ENCODE measurements at regions not wholly inside any gene's neighbourhood (a gene's known extent, or its start where the extent isn't known, plus 50 kb on each side); places are given as distances from the start of the nearest gene placed in this dataset.

- no peak for TF ChIP-seq CTCF (IDR thresholded peaks at IDR 0.05; ENCODE audit: low read depth, low read length)
- no peaks in the 10 kb centered on the region for H3K36me3 ChIP-seq
- peaks cover 4% of the 10 kb centered on the region for H3K27me3 ChIP-seq
- H3K4me1 ChIP-seq (ENCODE audit: low read depth): peaks cover 11% of the 10 kb centered on the region
- no peak overlapping the region for H3K4me3 ChIP-seq
- no peaks in the 10 kb centered on the region for H3K9me3 ChIP-seq (ENCODE audit: low read depth)
- H3K27ac ChIP-seq: no peak overlapping the region
- DNase-seq (ENCODE audit: low read depth in 1 of 2, low spot score in 1 of 2): no peak
These were observed 543.1 kb downstream of the NTRK3 start for GRCh38 chr15:87713475-87713879.

- Histone ChIP-seq H3K4me1 (ENCODE audit: low read depth) (peaks cover 11% of the 10 kb centered on the region), H3K27me3 (peaks cover 4% of the 10 kb centered on the region), H3K27ac (no peak overlapping the region), H3K4me3 (no peak overlapping the region), H3K36me3 (no peaks in the 10 kb centered on the region), H3K9me3 (ENCODE audit: low read depth) (no peaks in the 10 kb centered on the region)
- peak in 1 of 2 donors; percentile 43 for DNase-seq (ENCODE audit: low read depth in 1 of 2, low spot score in 1 of 2)
- TF ChIP-seq CTCF (IDR thresholded peaks at IDR 0.05; ENCODE audit: low read depth, low read length): no peak
These were observed 544.3 kb downstream of the NTRK3 start for GRCh38 chr15:87712211-87712610.

GRCh38 chr15:87711026-87711425 lies 545.5 kb downstream of the NTRK3 start:
- Histone ChIP-seq H3K27me3 (peaks cover 3% of the 10 kb centered on the region), H3K27ac (no peak overlapping the region), H3K4me3 (no peak overlapping the region), H3K9me3 (ENCODE audit: low read depth) (no peaks in the 10 kb centered on the region), H3K4me1 (ENCODE audit: low read depth) (peaks cover 11% of the 10 kb centered on the region), H3K36me3 (no peaks in the 10 kb centered on the region)
- no peak for TF ChIP-seq CTCF (IDR thresholded peaks at IDR 0.05; ENCODE audit: low read depth, low read length)
- DNase-seq (ENCODE audit: low read depth in 1 of 2, low spot score in 1 of 2): peak in 1 of 2 donors; percentile 66

GRCh38 chr15:87710406-87710805 lies 546.1 kb downstream of the NTRK3 start:
- Histone ChIP-seq H3K27ac (no peak overlapping the region), H3K4me1 (ENCODE audit: low read depth) (peaks cover 11% of the 10 kb centered on the region), H3K4me3 (no peak overlapping the region), H3K36me3 (no peaks in the 10 kb centered on the region), H3K9me3 (ENCODE audit: low read depth) (no peaks in the 10 kb centered on the region), H3K27me3 (no peaks in the 10 kb centered on the region)
- TF ChIP-seq CTCF (IDR thresholded peaks at IDR 0.05; ENCODE audit: low read depth, low read length): no peak
- DNase-seq (ENCODE audit: low read depth in 1 of 2, low spot score in 1 of 2): peak in 1 of 2 donors; percentile 73

GRCh38 chr15:87707566-87708130 lies 548.9 kb downstream of the NTRK3 start:
- no peaks in the 10 kb centered on the region for H3K27me3 ChIP-seq
- no peak for TF ChIP-seq CTCF (IDR thresholded peaks at IDR 0.05; ENCODE audit: low read depth, low read length)
- no peak overlapping the region for H3K4me3 ChIP-seq
- H3K36me3 ChIP-seq: no peaks in the 10 kb centered on the region
- H3K27ac ChIP-seq: no peak overlapping the region
- H3K9me3 ChIP-seq (ENCODE audit: low read depth): no peaks in the 10 kb centered on the region
- peaks cover 9% of the 10 kb centered on the region for H3K4me1 ChIP-seq (ENCODE audit: low read depth)
- DNase-seq (ENCODE audit: low read depth in 1 of 2, low spot score in 1 of 2): peak in 1 of 2 donors; percentile 48

All from cardiac muscle cell (in vitro differentiated cells and primary cell).